GM21717 (cell line): ENCODE measurements at regions not wholly inside any gene's neighbourhood (a gene's known extent, or its start where the extent isn't known, plus 50 kb on each side); places are given as distances from the start of the nearest gene placed in this dataset.
"Not testable (repeated sequence)": the region's sequence is repeated elsewhere in the genome, so short reads cannot be mapped to it uniquely, and the experiment has no call there.

Source experiments
- ATAC-seq: cut with Tn5 transposase; IDR thresholded peaks from one replicate; pipeline ENCODE4 v1.9.1; 2021; ENCODE audit warnings: mild to moderate bottlenecking, moderate library complexity; ENCODE audit not compliant: unreplicated experiment

DNA sequence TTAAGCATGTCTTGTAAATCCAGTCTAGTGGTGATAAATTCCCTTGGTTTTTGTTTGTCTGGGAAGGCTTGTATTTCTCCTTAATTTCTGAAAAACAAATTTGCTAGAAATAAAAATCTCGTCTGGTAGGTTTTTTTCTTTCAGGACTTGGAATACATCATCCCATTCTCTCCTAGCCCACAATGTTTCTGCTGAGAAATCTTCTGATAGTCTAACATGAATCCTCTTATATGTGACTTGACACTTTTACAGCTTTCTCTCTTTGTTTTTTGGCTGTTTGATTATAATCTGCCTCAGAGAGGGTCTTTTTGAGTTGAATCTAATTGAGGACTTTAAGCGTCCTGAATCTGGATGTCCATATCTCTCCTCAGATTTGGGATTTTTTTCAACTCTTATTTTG, 104.9 kb downstream of the FEM1C start:
- ATAC-seq: no peak

- no peak for ATAC-seq
Measured at GRCh38 chr5:115439042-115439441, 105.5 kb downstream of the FEM1C start.

GRCh38 chr5:115435778-115436712, 108.5 kb downstream of the FEM1C start:
- no peak for ATAC-seq

DNA sequence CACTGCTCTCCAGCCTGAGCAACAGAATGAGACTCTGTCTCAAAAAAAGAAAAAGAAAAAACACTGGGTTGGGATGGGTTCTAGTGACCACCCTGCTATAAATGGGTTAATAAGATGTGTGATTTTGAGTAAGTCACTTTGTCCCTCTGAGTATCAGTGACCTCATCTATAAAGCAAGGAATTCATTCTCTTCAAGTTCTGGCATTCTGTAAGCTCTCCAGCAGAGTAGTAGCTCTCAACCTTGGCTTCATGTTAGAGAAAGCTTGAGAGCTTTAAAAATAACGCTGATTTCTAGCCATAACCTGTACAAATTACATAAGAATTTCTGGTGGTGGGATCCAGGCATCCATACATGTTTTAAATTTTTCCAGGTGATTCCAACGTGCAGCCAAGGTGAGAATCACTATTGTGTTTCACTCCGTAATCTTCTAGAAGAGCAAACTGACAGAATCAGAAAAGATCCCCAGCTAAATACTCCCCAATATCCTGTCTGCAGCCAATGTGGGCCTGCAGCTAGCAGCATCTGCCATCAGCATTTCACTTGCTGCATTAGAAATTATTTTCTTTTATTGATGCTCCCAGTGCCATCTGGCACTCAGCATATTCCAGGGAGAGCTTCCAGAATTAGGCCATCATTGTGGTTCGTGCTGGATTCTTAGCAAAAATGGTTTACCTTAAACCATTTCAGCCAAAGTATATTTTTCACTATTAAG, 109.4 kb downstream of the FEM1C start:
- no peak for ATAC-seq

DNA sequence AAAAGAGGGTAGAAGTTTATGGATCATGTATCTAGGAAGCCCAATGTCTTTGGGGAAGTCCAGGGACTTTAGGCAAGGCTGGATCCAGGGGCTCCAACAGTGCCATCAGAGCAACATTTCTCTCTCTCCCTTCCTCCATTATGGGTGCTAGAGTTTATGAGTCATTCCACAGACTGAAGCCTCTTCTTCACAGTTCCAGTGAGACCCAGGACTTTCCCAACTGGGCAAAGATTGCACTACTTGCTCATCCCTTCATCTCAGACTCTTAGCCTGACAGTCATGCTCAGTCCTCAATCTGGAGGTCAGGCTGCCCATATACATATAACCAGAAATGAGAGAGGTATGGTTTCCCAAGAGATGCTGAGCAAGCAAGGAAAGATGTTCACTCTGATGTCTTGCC, 110.7 kb downstream of the FEM1C start:
- ATAC-seq: no peak

DNA sequence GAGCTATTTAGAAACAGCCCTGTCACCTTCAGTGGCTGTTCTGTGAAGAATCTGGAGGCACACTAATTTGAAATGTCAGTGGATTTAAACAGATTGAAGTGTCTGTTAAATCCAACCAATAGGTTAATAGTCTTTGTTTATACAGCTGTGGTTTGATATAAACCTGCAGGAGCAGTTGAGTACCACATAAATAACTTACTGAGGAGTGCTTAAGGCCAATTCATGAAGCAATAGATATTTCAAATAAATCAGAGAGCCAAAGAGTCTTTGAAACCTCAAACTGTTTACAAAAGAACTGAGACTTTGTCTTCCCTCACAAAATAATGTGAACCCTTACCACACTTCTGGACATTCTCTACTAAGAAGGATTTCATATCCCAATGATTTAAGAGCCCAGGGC, 111.9 kb downstream of the FEM1C start:
- no peak for ATAC-seq

- no peak for ATAC-seq
Measured at GRCh38 chr5:115431116-115431515, 113.5 kb downstream of the FEM1C start.

DNA sequence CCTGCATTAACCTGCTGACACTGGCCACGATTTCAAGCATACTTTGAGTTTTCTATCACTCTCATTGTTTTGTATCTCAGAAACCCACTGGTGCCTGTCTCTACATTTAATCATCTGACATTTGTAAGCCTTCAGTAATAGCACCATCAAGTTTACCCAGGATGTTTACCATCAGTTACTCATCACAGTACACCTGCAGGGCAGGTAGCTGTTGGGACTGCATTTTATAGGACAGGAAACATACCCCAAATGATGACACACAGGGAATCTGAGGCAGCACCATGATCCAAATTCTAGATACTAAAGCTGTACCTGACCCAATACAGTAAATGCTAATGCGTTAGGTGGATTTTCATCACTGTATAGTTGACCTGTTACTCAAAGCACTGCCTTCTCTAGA, 114.2 kb downstream of the FEM1C start:
- ATAC-seq: no peak

GRCh38 chr5:115429345-115429940, 115.1 kb downstream of the FEM1C start:
- ATAC-seq: no peak

GRCh38 chr5:115428676-115429075, 115.9 kb downstream of the FEM1C start:
- ATAC-seq: no peak

- no peak for ATAC-seq
Measured at GRCh38 chr5:115428248-115428647, 116.3 kb downstream of the FEM1C start.

- ATAC-seq: no peak
Measured at GRCh38 chr5:115424446-115424845, 120.1 kb downstream of the FEM1C start.

GRCh38 chr5:115424030-115424429, 120.5 kb downstream of the FEM1C start:
- no peak for ATAC-seq

DNA sequence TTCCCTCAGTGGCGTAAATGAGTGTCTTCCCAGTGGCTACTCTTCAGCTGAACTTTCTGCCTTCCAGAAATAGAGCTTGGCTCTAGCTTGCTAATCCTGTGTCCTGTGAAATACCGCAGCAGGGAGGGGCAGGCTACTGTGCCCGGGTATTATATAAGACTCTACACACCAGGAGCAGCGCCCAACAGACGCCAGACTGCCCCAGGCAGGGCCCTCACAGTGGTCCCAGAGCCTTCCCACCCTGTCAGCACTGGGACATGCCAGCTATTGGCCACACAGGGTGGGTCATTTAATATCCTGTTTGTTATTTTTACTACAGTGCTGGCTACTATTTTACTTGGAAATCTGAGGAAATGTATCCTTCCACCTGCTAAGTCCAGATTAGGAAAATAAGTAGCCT, 121.0 kb downstream of the FEM1C start:
- no peak for ATAC-seq

- no peak for ATAC-seq
Measured at GRCh38 chr5:115423051-115423450, 121.5 kb downstream of the FEM1C start.

GRCh38 chr5:115420812-115421211, 123.8 kb downstream of the FEM1C start:
- not testable (repeated sequence) for ATAC-seq

DNA sequence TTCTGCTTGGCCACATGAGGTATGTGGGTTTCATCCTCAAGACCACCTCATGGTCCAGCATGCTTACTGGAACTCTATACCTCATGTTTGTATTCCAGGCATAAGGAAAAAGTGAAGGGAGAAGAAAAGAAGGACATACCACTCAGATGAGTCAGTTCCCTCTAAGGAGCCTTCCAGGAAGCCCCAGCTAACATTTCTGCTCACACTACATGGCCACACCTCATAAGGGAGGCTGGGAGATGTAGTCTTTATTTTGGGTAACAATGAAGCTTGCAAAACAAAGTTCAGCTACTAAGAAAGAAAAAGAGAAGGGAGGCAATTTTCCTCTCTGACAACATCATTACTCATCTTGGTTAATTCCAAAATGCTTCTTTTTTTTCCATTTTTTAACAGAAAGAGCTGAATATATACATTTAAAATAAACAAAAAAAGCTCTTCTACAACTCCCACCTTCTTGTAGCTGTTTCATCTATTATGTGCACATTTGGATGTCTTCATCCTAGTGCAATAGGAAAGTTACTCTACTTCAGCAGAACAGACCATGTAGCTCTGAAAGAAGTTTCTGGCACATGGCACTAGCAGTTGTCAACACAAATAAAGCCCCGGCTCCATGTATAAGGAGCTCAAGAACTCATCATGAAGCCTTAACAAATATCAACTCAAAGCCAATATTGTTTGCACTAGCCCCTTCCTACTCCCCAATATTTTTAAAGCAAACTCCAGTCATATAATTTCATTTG, 123.6 kb upstream of the CCDC112 start:
- ATAC-seq: no peak

DNA sequence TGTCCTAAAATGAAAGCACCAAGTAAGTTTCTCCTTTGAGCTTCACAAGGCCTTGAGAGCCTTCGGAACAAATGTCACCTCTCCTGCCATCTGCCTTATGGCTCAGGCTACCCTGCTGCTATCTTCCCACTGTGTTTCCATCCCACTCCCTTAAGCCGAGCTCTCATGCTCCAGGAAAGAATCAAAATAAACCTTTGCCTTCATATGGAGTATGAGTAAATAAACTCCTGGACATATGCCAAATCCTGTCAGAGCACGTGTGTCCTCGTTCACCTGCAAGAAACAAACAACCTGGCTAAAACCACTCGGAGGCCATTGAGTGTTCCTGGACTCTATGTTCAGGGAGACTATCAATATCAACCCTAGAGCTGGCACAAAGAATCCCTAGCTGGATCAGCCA, 122.3 kb upstream of the CCDC112 start:
- ATAC-seq: no peak

DNA sequence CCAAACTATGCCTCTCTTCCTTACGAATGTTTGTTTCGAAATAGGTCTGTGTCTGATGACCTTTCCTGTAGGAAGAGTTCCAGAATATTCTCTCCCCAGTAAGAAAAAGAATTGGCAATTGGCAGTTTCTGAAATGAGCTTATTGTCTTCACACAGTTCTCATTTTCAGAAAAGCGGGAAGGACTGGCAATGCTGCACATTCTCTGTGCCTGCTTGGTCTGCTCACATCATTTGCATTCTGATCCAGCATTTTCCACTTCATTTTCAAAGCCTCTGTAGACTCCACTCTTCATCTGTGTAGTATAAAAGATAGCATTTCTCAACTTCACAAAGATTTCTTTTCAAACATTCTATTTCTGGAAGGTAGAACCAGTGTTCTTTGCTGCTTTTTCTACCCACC, 120.6 kb upstream of the CCDC112 start:
- no peak for ATAC-seq

DNA sequence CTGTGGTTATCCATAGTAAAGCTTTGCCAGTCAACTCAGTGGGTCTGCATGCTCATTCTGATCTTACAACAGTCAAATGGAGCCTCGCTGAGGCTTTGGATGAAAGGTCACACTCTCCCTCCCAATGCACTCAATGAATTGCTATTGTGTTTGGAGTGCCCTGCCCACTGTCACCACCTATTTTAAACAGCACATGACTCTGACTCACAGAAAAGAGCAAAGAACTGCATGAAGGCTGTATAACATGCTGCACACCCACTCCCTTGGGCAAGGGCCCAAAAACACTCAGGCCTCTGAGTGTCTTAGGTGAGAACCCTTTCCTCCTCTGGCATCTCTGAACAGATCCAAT, 118.7 kb upstream of the CCDC112 start:
- ATAC-seq: peak; percentile 61
